GM23338 (cell line): ENCODE measurements at regions not wholly inside any gene's neighbourhood (a gene's known extent, or its start where the extent isn't known, plus 50 kb on each side); places are given as distances from the start of the nearest gene placed in this dataset.

ENCODE experiments used
- ATAC-seq: fragments of 200-7000 bp; cut with Tn5 transposase; 3 replicates; pipeline ENCODE4 v1.9.1; 2020
- DNase-seq: peaks from one replicate; pipeline ENCODE4 v3.0.0-alpha.2; 2015; ENCODE audit warnings: low spot score
- H2AFZ ChIP-seq: fragments of 200-600 bp; sonication (generic); 2 replicates; pipeline ENCODE4 v1.8.0; 2016; ENCODE audit warnings: antibody characterized with exemption, mild to moderate bottlenecking, moderate library complexity
- H3F3A ChIP-seq: fragments of 200-600 bp; sonication (generic); replicated peaks from 2 replicates; pipeline ENCODE4 v1.8.0; 2017; ENCODE audit warnings: antibody characterized with exemption, mixed run types, low read depth
- H3K27ac ChIP-seq: fragments of 200-600 bp; sonication (generic); 2 replicates; pipeline ENCODE4 v1.6.1; 2016; ENCODE audit warnings: low read depth
- H3K27me3 ChIP-seq: fragments of 200-600 bp; sonication (generic); 2 replicates; pipeline ENCODE4 v1.8.0; 2016; ENCODE audit warnings: mild to moderate bottlenecking, mixed run types, moderate library complexity; ENCODE audit not compliant: insufficient read depth
- H3K36me3 ChIP-seq: fragments of 200-600 bp; sonication (generic); 2 replicates; pipeline ENCODE4 v1.8.0; 2016; ENCODE audit warnings: mild to moderate bottlenecking; ENCODE audit not compliant: insufficient read depth
- H3K4me1 ChIP-seq: fragments of 200-600 bp; sonication (generic); 2 replicates; pipeline ENCODE4 v1.8.0; 2016; ENCODE audit warnings: mild to moderate bottlenecking, moderate library complexity; ENCODE audit not compliant: insufficient read depth
- H3K4me2 ChIP-seq: fragments of 200-600 bp; sonication (generic); 2 replicates; pipeline ENCODE4 v1.7.1; 2017; ENCODE audit warnings: mixed run types
- H3K4me3 ChIP-seq: fragments of 200-600 bp; sonication (generic); 2 replicates; pipeline ENCODE4 v1.6.1; 2016; ENCODE audit warnings: mixed run types
- H3K79me2 ChIP-seq: fragments of 200-600 bp; sonication (generic); replicated peaks from 2 replicates; pipeline ENCODE4 v1.8.0; 2017; ENCODE audit warnings: mild to moderate bottlenecking; ENCODE audit not compliant: insufficient read depth
- H3K9me2 ChIP-seq: fragments of 200-600 bp; sonication (generic); 2 replicates; pipeline ENCODE4 v1.8.0; 2017; ENCODE audit not compliant: insufficient read depth
- H4K20me1 ChIP-seq: fragments of 200-600 bp; sonication (generic); replicated peaks from 2 replicates; pipeline ENCODE4 v1.8.0; 2017; ENCODE audit warnings: mild to moderate bottlenecking; ENCODE audit not compliant: insufficient read depth
- H3K27ac Mint-ChIP-seq: 2 replicates; pipeline ENCODE4 v1.8.0; 2020; ENCODE audit warnings: inconsistent platforms, mild to moderate bottlenecking, moderate library complexity, mixed read lengths
- H3K27me3 Mint-ChIP-seq: 3 replicates; pipeline ENCODE4 v1.8.0; 2022; ENCODE audit warnings: low read depth, mild to moderate bottlenecking, moderate library complexity, mixed read lengths, inconsistent platforms; ENCODE audit not compliant: insufficient read depth, poor library complexity
- H3K36me3 Mint-ChIP-seq: 3 replicates; pipeline ENCODE4 v1.8.0; 2021; ENCODE audit warnings: low read depth, mild to moderate bottlenecking, inconsistent platforms, moderate library complexity, mixed read lengths
- H3K4me1 Mint-ChIP-seq: 3 replicates; pipeline ENCODE4 v1.8.0; 2020; ENCODE audit warnings: mild to moderate bottlenecking, inconsistent platforms, mixed read lengths
- H3K4me3 Mint-ChIP-seq: 3 replicates; pipeline ENCODE4 v1.8.0; 2021; ENCODE audit warnings: moderate library complexity, mild to moderate bottlenecking, inconsistent platforms, mixed read lengths
- H3K9me3 Mint-ChIP-seq: 3 replicates; pipeline ENCODE4 v1.8.0; 2020; ENCODE audit warnings: moderate library complexity, mild to moderate bottlenecking, inconsistent platforms, mixed read lengths
- CREB1 ChIP-seq: fragments of 250-450 bp; sonication (Bioruptor Pico); IDR thresholded peaks from 2 replicates; pipeline ENCODE4 v1.5.0; 2020; ENCODE audit warnings: low read depth, mild to moderate bottlenecking, moderate library complexity
- CTCF ChIP-seq, 2 experiments: fragments of 200-600 bp in 1 of 2; sonication (generic) in 1 of 2; conservative IDR thresholded peaks; 2 replicates each; pipeline versions ENCODE4 v1.5.1 to v1.6.1; 2016 to 2017; ENCODE audit warnings: antibody characterized with exemption in 2 of 2, low read depth in 2 of 2, mild to moderate bottlenecking in 2 of 2, moderate library complexity in 1 of 2
- ETS1 ChIP-seq: IDR thresholded peaks from 2 replicates; pipeline ENCODE4 v1.6.1; 2016; ENCODE audit warnings: antibody characterized with exemption
- EZH2 ChIP-seq: fragments of 200-600 bp; sonication (generic); IDR thresholded peaks from one replicate; pipeline ENCODE4 v1.8.0; 2017; ENCODE audit warnings: antibody characterized with exemption, mild to moderate bottlenecking, low read depth; ENCODE audit not compliant: unreplicated experiment
- JUNB ChIP-seq: IDR thresholded peaks from one replicate; pipeline ENCODE4 v1.6.1; 2016; ENCODE audit warnings: antibody characterized with exemption; ENCODE audit not compliant: unreplicated experiment
- NANOG ChIP-seq: IDR thresholded peaks from 2 replicates; pipeline ENCODE4 v1.6.1; 2016; ENCODE audit warnings: antibody characterized with exemption, borderline replicate concordance
- POLR2AphosphoS5 ChIP-seq: IDR thresholded peaks from 2 replicates; pipeline ENCODE4 v1.6.1; 2016; ENCODE audit warnings: antibody characterized with exemption, low read depth
- REST ChIP-seq: IDR thresholded peaks from one replicate; pipeline ENCODE4 v1.6.1; 2018; ENCODE audit warnings: antibody characterized with exemption; ENCODE audit not compliant: unreplicated experiment
- ZNF331 ChIP-seq: fragments of 250-450 bp; sonication (Bioruptor Pico); IDR thresholded peaks from 2 replicates; pipeline ENCODE4 v1.5.0; 2020; ENCODE audit warnings: low read depth, mild to moderate bottlenecking, moderate library complexity
- ZNF462 ChIP-seq: fragments of 250-450 bp; sonication (Bioruptor Pico); IDR thresholded peaks from 2 replicates; pipeline ENCODE4 v1.5.0; 2020; ENCODE audit warnings: mild to moderate bottlenecking, moderate library complexity

- TF ChIP-seq REST (no peak), ZNF331 (CRISPR knock-in tag) (no peak)
Observed at GRCh38 chr14:46369391-46369790, 282.2 kb downstream of the RPL10L start (continued).

GRCh38 chr14:46368275-46368674 lies 283.3 kb downstream of the RPL10L start:
- H3K4me2 ChIP-seq = no peak overlapping the region
- H3K27ac ChIP-seq = no peak overlapping the region
- Mint-ChIP-seq H3K27ac (no peak overlapping the region), H3K4me3 (no peak overlapping the region), H3K27me3 (no peaks in the 10 kb centered on the region), H3K9me3 (peaks cover 9% of the 10 kb centered on the region), H3K36me3 (no peaks in the 10 kb centered on the region; the same call in 2 of the 3 replicates), H3K4me1 (no peaks in the 10 kb centered on the region)
- no peaks in the 10 kb centered on the region for H3K9me2 ChIP-seq
- H3K4me1 ChIP-seq = no peaks in the 10 kb centered on the region
- no peaks in the 10 kb centered on the region for H3K27me3 ChIP-seq
- H3K79me2 ChIP-seq = no peaks in the 10 kb centered on the region
- no peaks in the 10 kb centered on the region for H3F3A ChIP-seq
- H3K4me3 ChIP-seq = no peak overlapping the region
- H4K20me1 ChIP-seq = no peaks in the 10 kb centered on the region
- DNase-seq (no peak), ATAC-seq (no peak)
- no peaks in the 10 kb centered on the region for H3K36me3 ChIP-seq
- no peak overlapping the region for H2AFZ ChIP-seq
- TF ChIP-seq ZNF331 (CRISPR knock-in tag) (no peak), CTCF (conservative IDR thresholded peaks at IDR 0.05; ENCODE audit: low read depth in 2 of 2) (no peak), POLR2AphosphoS5 (no peak), ZNF462 (CRISPR knock-in tag) (no peak), EZH2 (no peak), JUNB (no peak), CREB1 (no peak), NANOG (no peak), ETS1 (no peak)
